ENCODE measurements at regions not wholly inside any gene's neighbourhood (a gene's known extent, or its start where the extent isn't known, plus 50 kb on each side); places are given as distances from the start of the nearest gene placed in this dataset.

- peak; percentile 73 for DNase-seq
Measured at GRCh38 chr1:219304227-219305226, 130.8 kb downstream of the LYPLAL1 start.

- DNase-seq: peak; percentile 68
Measured at GRCh38 chr1:219302697-219303096, 129.0 kb downstream of the LYPLAL1 start.

- no peak for DNase-seq
Measured at GRCh38 chr1:219299420-219299819, 125.7 kb downstream of the LYPLAL1 start.

GRCh38 chr1:219298571-219299148, 125.0 kb downstream of the LYPLAL1 start:
- DNase-seq: peak; percentile 84

GRCh38 chr1:219296430-219297355, 123.0 kb downstream of the LYPLAL1 start:
- peak; percentile 22 for DNase-seq

GRCh38 chr1:219294251-219294650, 120.6 kb downstream of the LYPLAL1 start:
- peak; percentile 16 for DNase-seq

- peak; percentile 41 for DNase-seq
Measured at GRCh38 chr1:219293410-219293809, 119.7 kb downstream of the LYPLAL1 start.

GRCh38 chr1:219292999-219293398, 119.3 kb downstream of the LYPLAL1 start:
- DNase-seq: no peak

- DNase-seq: no peak
Measured at GRCh38 chr1:219292341-219292740, 118.7 kb downstream of the LYPLAL1 start.

- no peak for DNase-seq
Measured at GRCh38 chr1:219289171-219289570, 115.5 kb downstream of the LYPLAL1 start.

GRCh38 chr1:219283541-219283940, 109.9 kb downstream of the LYPLAL1 start:
- no peak for DNase-seq

- DNase-seq: no peak
Measured at GRCh38 chr1:219281831-219282230, 108.2 kb downstream of the LYPLAL1 start.

GRCh38 chr1:219279017-219279770, 105.5 kb downstream of the LYPLAL1 start:
- DNase-seq: peak; percentile 37

GRCh38 chr1:219278288-219278687, 104.6 kb downstream of the LYPLAL1 start:
- peak; percentile 62 for DNase-seq

GRCh38 chr1:219277304-219278105, 103.8 kb downstream of the LYPLAL1 start:
- no peak for DNase-seq

GRCh38 chr1:219276049-219276738, 102.5 kb downstream of the LYPLAL1 start:
- no peak for DNase-seq

- DNase-seq: no peak
Measured at GRCh38 chr1:219273088-219273686, 99.5 kb downstream of the LYPLAL1 start.

GRCh38 chr1:219271818-219272535, 98.3 kb downstream of the LYPLAL1 start:
- peak; percentile 7 for DNase-seq

- peak; percentile 16 for DNase-seq
Measured at GRCh38 chr1:219269171-219269570, 95.5 kb downstream of the LYPLAL1 start.

- no peak for DNase-seq
Measured at GRCh38 chr1:219266524-219266923, 92.8 kb downstream of the LYPLAL1 start.

All from fibroblast of skin of right biceps (primary cell).